Fibroblast of villous mesenchyme (primary cell): ENCODE measurements at regions not wholly inside any gene's neighbourhood (a gene's known extent, or its start where the extent isn't known, plus 50 kb on each side); places are given as distances from the start of the nearest gene placed in this dataset.

Source experiments
- DNase-seq: peaks from one replicate; pipeline ENCODE4 v3.0.0-alpha.2; 2010; ENCODE audit warnings: low read depth
- H3K4me3 ChIP-seq: 2 replicates; pipeline ENCODE4 v1.5.1; 2011; ENCODE audit warnings: low read depth, mild to moderate bottlenecking, low read length
- CTCF ChIP-seq: IDR thresholded peaks from 2 replicates; pipeline ENCODE4 v1.5.1; 2012; ENCODE audit warnings: low read depth, mild to moderate bottlenecking, low read length; ENCODE audit not compliant: insufficient read depth

GRCh38 chr20:12076200-12076599, 158.5 kb downstream of the BTBD3 start:
- no peak overlapping the region for H3K4me3 ChIP-seq
- no peak for TF ChIP-seq CTCF
- no peak for DNase-seq

GRCh38 chr20:12077875-12078274, 160.2 kb downstream of the BTBD3 start:
- DNase-seq = peak; percentile 17
- no peak for TF ChIP-seq CTCF
- no peak overlapping the region for H3K4me3 ChIP-seq

GRCh38 chr20:12079490-12079889, 161.8 kb downstream of the BTBD3 start:
- no peak overlapping the region for H3K4me3 ChIP-seq
- TF ChIP-seq CTCF = no peak

GRCh38 chr20:12083269-12083668, 165.6 kb downstream of the BTBD3 start:
- no peak for DNase-seq
- no peak for TF ChIP-seq CTCF
- H3K4me3 ChIP-seq = no peak overlapping the region

More at GRCh38 chr20:12079490-12079889, 161.8 kb downstream of the BTBD3 start:
- DNase-seq = no peak

- H3K4me3 ChIP-seq = no peak overlapping the region
- no peak for DNase-seq
- TF ChIP-seq CTCF = no peak
Observed at GRCh38 chr20:12084482-12084881, 166.8 kb downstream of the BTBD3 start.

GRCh38 chr20:12086359-12086758, 168.7 kb downstream of the BTBD3 start:
- TF ChIP-seq CTCF = no peak
- DNase-seq = no peak
- H3K4me3 ChIP-seq = no peak overlapping the region

- H3K4me3 ChIP-seq = no peak overlapping the region
- DNase-seq = no peak
- no peak for TF ChIP-seq CTCF
Observed at GRCh38 chr20:12090920-12091319, 173.2 kb downstream of the BTBD3 start.
